ENCODE measurements at regions not wholly inside any gene's neighbourhood (a gene's known extent, or its start where the extent isn't known, plus 50 kb on each side); places are given as distances from the start of the nearest gene placed in this dataset.

- no peaks in the 10 kb centered on the region for H3K4me1 ChIP-seq (ENCODE audit: control insufficient read depth in 2 of 3, insufficient read depth in 2 of 3, low read depth in 1 of 3, low read length in 3 of 3)
- H3K36me3 ChIP-seq (ENCODE audit: control insufficient read depth in 2 of 3, insufficient read depth in 3 of 3, low read length in 3 of 3) = no peaks in the 10 kb centered on the region
- H3K27me3 ChIP-seq (ENCODE audit: control insufficient read depth, insufficient read depth, low read length) = no peaks in the 10 kb centered on the region
- TF ChIP-seq CTCF (IDR thresholded peaks at IDR 0.05; ENCODE audit: borderline replicate concordance, extremely low read depth, insufficient read depth) = no peak
- H3K27ac ChIP-seq (ENCODE audit: low read depth in 2 of 2, low read length in 2 of 2) = no peak overlapping the region
- no peak overlapping the region for H3K9ac ChIP-seq (ENCODE audit: low read length in 3 of 3)
- DNase-seq = no peak
- no peak for FAIRE-seq
- H3K9me3 ChIP-seq (ENCODE audit: control insufficient read depth in 2 of 3, insufficient read depth in 1 of 3, low read length in 3 of 3) = no peaks in the 10 kb centered on the region
- intact Hi-C loops (cut with DNase I) = no loop called here
- H3K4me3 ChIP-seq (ENCODE audit: low read length in 3 of 3) = no peak overlapping the region
Observed at GRCh38 chr2:125267683-125268082, 1242.6 kb downstream of the CNTNAP5 start.

DNA sequence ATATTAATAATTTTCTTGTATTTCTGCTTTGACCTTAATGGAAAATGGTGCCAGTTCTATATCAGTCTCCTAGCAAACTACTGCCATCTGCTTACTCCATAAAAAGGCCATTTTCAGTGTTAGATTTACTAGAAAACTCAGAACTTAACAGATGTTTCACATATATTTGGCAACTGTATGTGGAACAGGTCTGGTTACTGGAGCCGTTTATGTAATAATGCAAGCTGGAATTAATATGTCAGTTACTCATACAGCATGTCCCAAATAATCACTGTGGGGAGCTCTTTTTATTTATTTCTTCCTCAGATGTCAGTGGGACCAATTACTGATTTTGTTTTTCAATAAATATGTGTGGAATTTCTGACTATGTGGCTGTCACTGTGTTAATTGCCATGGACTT, 1247.6 kb downstream of the CNTNAP5 start:
- no peak for TF ChIP-seq CTCF (IDR thresholded peaks at IDR 0.05; ENCODE audit: borderline replicate concordance, extremely low read depth, insufficient read depth)
- no peaks in the 10 kb centered on the region for H3K27me3 ChIP-seq (ENCODE audit: control insufficient read depth, insufficient read depth, low read length)
- no peak overlapping the region for H3K27ac ChIP-seq (ENCODE audit: low read depth in 2 of 2, low read length in 2 of 2)
- H3K9me3 ChIP-seq (ENCODE audit: control insufficient read depth in 2 of 3, insufficient read depth in 1 of 3, low read length in 3 of 3) = no peaks in the 10 kb centered on the region
- H3K36me3 ChIP-seq (ENCODE audit: control insufficient read depth in 2 of 3, insufficient read depth in 3 of 3, low read length in 3 of 3) = no peaks in the 10 kb centered on the region
- H3K4me1 ChIP-seq (ENCODE audit: control insufficient read depth in 2 of 3, insufficient read depth in 2 of 3, low read depth in 1 of 3, low read length in 3 of 3) = no peaks in the 10 kb centered on the region
- H3K4me3 ChIP-seq (ENCODE audit: low read length in 3 of 3) = no peak overlapping the region
- DNase-seq (no peak), FAIRE-seq (no peak)
- no peak overlapping the region for H3K9ac ChIP-seq (ENCODE audit: low read length in 3 of 3)
- intact Hi-C loops (cut with DNase I) = no loop called here

GRCh38 chr2:125274718-125275117, 1249.6 kb downstream of the CNTNAP5 start:
- FAIRE-seq (no peak), DNase-seq (no peak)
- intact Hi-C loops (cut with DNase I) = no loop called here
- no peak overlapping the region for H3K4me3 ChIP-seq (ENCODE audit: low read length in 3 of 3)
- no peak for TF ChIP-seq CTCF (IDR thresholded peaks at IDR 0.05; ENCODE audit: borderline replicate concordance, extremely low read depth, insufficient read depth)
- no peaks in the 10 kb centered on the region for H3K27me3 ChIP-seq (ENCODE audit: control insufficient read depth, insufficient read depth, low read length)
- no peak overlapping the region for H3K27ac ChIP-seq (ENCODE audit: low read depth in 2 of 2, low read length in 2 of 2)
- H3K4me1 ChIP-seq (ENCODE audit: control insufficient read depth in 2 of 3, insufficient read depth in 2 of 3, low read depth in 1 of 3, low read length in 3 of 3) = no peaks in the 10 kb centered on the region
- no peaks in the 10 kb centered on the region for H3K36me3 ChIP-seq (ENCODE audit: control insufficient read depth in 2 of 3, insufficient read depth in 3 of 3, low read length in 3 of 3)
- H3K9me3 ChIP-seq (ENCODE audit: control insufficient read depth in 2 of 3, insufficient read depth in 1 of 3, low read length in 3 of 3) = no peaks in the 10 kb centered on the region
- no peak overlapping the region for H3K9ac ChIP-seq (ENCODE audit: low read length in 3 of 3)

DNA sequence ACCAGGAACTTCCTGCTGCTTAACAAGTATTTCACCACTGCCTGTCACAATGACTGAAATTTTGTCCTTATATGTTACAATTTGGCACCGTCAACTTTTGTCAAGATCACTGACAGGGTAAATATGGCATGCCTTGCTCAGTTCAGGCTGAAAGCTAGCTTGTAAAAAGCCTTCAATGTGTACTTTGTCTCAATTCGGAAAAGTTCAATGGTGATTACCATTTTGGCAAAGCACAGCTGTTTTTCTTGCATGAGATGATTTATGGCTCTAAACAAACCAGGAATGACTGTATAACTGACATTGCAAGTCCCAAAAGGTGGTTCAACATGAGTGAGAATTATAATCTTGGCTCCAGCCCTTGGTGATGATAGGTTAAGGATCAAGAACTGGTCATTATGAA, 1255.2 kb downstream of the CNTNAP5 start:
- Histone ChIP-seq H3K4me1 (ENCODE audit: control insufficient read depth in 2 of 3, insufficient read depth in 2 of 3, low read depth in 1 of 3, low read length in 3 of 3) (no peaks in the 10 kb centered on the region), H3K36me3 (ENCODE audit: control insufficient read depth in 2 of 3, insufficient read depth in 3 of 3, low read length in 3 of 3) (no peaks in the 10 kb centered on the region), H3K27ac (ENCODE audit: low read depth in 2 of 2, low read length in 2 of 2) (no peak overlapping the region), H3K9me3 (ENCODE audit: control insufficient read depth in 2 of 3, insufficient read depth in 1 of 3, low read length in 3 of 3) (no peaks in the 10 kb centered on the region), H3K9ac (ENCODE audit: low read length in 3 of 3) (no peak overlapping the region), H3K27me3 (ENCODE audit: control insufficient read depth, insufficient read depth, low read length) (no peaks in the 10 kb centered on the region), H3K4me3 (ENCODE audit: low read length in 3 of 3) (no peak overlapping the region)
- FAIRE-seq (no peak), DNase-seq (no peak)
- no peak for TF ChIP-seq CTCF (IDR thresholded peaks at IDR 0.05; ENCODE audit: borderline replicate concordance, extremely low read depth, insufficient read depth)
- intact Hi-C loops (cut with DNase I) = no loop called here
